ENCODE measurements at regions not wholly inside any gene's neighbourhood (a gene's known extent, or its start where the extent isn't known, plus 50 kb on each side); places are given as distances from the start of the nearest gene placed in this dataset.

GRCh38 chr2:181770150-181770549 lies 89.8 kb upstream of the NEUROD1 start:
- no peak for DNase-seq (ENCODE audit: low read depth)

GRCh38 chr2:181771356-181771755 lies 91.0 kb upstream of the NEUROD1 start:
- DNase-seq (ENCODE audit: low read depth) = no peak

- no peak for DNase-seq (ENCODE audit: low read depth)
Measured at GRCh38 chr2:181772334-181772733, 92.0 kb upstream of the NEUROD1 start.

GRCh38 chr2:181772777-181773176 lies 92.5 kb upstream of the NEUROD1 start:
- no peak for DNase-seq (ENCODE audit: low read depth)

GRCh38 chr2:181774685-181775084 lies 94.4 kb upstream of the NEUROD1 start:
- DNase-seq (ENCODE audit: low read depth) = no peak

GRCh38 chr2:181776336-181776735 lies 96.0 kb upstream of the NEUROD1 start:
- no peak for DNase-seq (ENCODE audit: low read depth)

- no peak for DNase-seq (ENCODE audit: low read depth)
Measured at GRCh38 chr2:181777734-181778133, 97.4 kb upstream of the NEUROD1 start.

GRCh38 chr2:181778621-181779201 lies 98.4 kb upstream of the NEUROD1 start:
- DNase-seq (ENCODE audit: low read depth) = no peak

GRCh38 chr2:181779288-181780021 lies 99.1 kb upstream of the NEUROD1 start:
- DNase-seq (ENCODE audit: low read depth) = no peak

- DNase-seq (ENCODE audit: low read depth) = no peak
Measured at GRCh38 chr2:181780047-181780651, 99.8 kb upstream of the NEUROD1 start.

GRCh38 chr2:181780657-181781056 lies 100.3 kb upstream of the NEUROD1 start:
- DNase-seq (ENCODE audit: low read depth) = no peak

- no peak for DNase-seq (ENCODE audit: low read depth)
Measured at GRCh38 chr2:181781078-181781786, 100.9 kb upstream of the NEUROD1 start.

GRCh38 chr2:181782660-181783059 lies 102.3 kb upstream of the NEUROD1 start:
- no peak for DNase-seq (ENCODE audit: low read depth)

GRCh38 chr2:181784556-181784955 lies 104.2 kb upstream of the NEUROD1 start:
- DNase-seq (ENCODE audit: low read depth) = no peak

GRCh38 chr2:181785691-181786344 lies 105.5 kb upstream of the NEUROD1 start:
- no peak for DNase-seq (ENCODE audit: low read depth)

GRCh38 chr2:181786371-181787228 lies 104.9 kb upstream of the ITPRID2 start:
- DNase-seq (ENCODE audit: low read depth) = no peak

GRCh38 chr2:181787310-181788048 lies 104.1 kb upstream of the ITPRID2 start:
- no peak for DNase-seq (ENCODE audit: low read depth)

- no peak for DNase-seq (ENCODE audit: low read depth)
Measured at GRCh38 chr2:181788897-181789555, 102.5 kb upstream of the ITPRID2 start.

- no peak for DNase-seq (ENCODE audit: low read depth)
Measured at GRCh38 chr2:181789827-181790448, 101.6 kb upstream of the ITPRID2 start.

Measured in T follicular helper cell (primary cell).